HAP-1 (cell line): ENCODE measurements at regions not wholly inside any gene's neighbourhood (a gene's known extent, or its start where the extent isn't known, plus 50 kb on each side); places are given as distances from the start of the nearest gene placed in this dataset.
A peak's percentile ranks its signal among the peaks of the same experiment; 100 is the strongest.

ENCODE experiments used
- DNase-seq, 2 experiments: peaks; one replicate each; pipeline ENCODE4 v3.0.0-alpha.2; 2016 to 2020; ENCODE audit warnings: low spot score in 2 of 2
- H3K27me3 ChIP-seq: fragments of 250-450 bp; sonication (Bioruptor Pico); 2 replicates; pipeline ENCODE4 v1.5.1; 2020; ENCODE audit warnings: low read depth, mild to moderate bottlenecking, moderate library complexity
- H3K36me3 ChIP-seq: fragments of 250-450 bp; sonication (Bioruptor Pico); replicated peaks from 2 replicates; pipeline ENCODE4 v1.5.1; 2020; ENCODE audit warnings: mild to moderate bottlenecking
- H3K4me1 ChIP-seq: fragments of 250-450 bp; sonication (Bioruptor Pico); 2 replicates; pipeline ENCODE4 v1.5.1; 2020; ENCODE audit warnings: mild to moderate bottlenecking
- H3K4me3 ChIP-seq: fragments of 250-450 bp; sonication (Bioruptor Pico); 2 replicates; pipeline ENCODE4 v1.5.1; 2020; ENCODE audit warnings: mild to moderate bottlenecking, moderate library complexity
- H3K9me3 ChIP-seq: fragments of 250-450 bp; sonication (Bioruptor Pico); 2 replicates; pipeline ENCODE4 v1.5.1; 2020; ENCODE audit warnings: mild to moderate bottlenecking, moderate library complexity
- in situ Hi-C: fragments of 300-500 bp; cut with MboI; formaldehyde crosslinking; loops from 3 replicates; pipeline ENCODE4 v1.14.3; 2020; ENCODE audit warnings: low sequenced_read_pairs, inconsistent platforms, mixed read lengths

GRCh38 chr4:174141876-174142275, 141.6 kb downstream of the FBXO8 start:
- H3K9me3 ChIP-seq = no peaks in the 10 kb centered on the region
- no peaks in the 10 kb centered on the region for H3K4me1 ChIP-seq
- H3K36me3 ChIP-seq = no peaks in the 10 kb centered on the region
- no peak overlapping the region for H3K4me3 ChIP-seq
- DNase-seq = no peak
- 0 out of 2 replicates have a peak, but pooled peaks cover 4% of the 10 kb centered on the region for H3K27me3 ChIP-seq
- in situ Hi-C loops = no loop called here

- in situ Hi-C loops = no loop called here
- DNase-seq = no peak
- H3K9me3 ChIP-seq = no peaks in the 10 kb centered on the region
- H3K4me1 ChIP-seq = no peaks in the 10 kb centered on the region
- H3K36me3 ChIP-seq = no peaks in the 10 kb centered on the region
- H3K27me3 ChIP-seq = no peaks in the 10 kb centered on the region
- no peak overlapping the region for H3K4me3 ChIP-seq
These were observed 144.9 kb downstream of the FBXO8 start for GRCh38 chr4:174138616-174139015.

GRCh38 chr4:174137698-174138097, 145.8 kb downstream of the FBXO8 start:
- no peaks in the 10 kb centered on the region for H3K27me3 ChIP-seq
- H3K36me3 ChIP-seq = no peaks in the 10 kb centered on the region
- no peaks in the 10 kb centered on the region for H3K4me1 ChIP-seq
- H3K9me3 ChIP-seq = no peaks in the 10 kb centered on the region
- H3K4me3 ChIP-seq = no peak overlapping the region
- DNase-seq = no peak
- in situ Hi-C loops = no loop called here

GRCh38 chr4:174135936-174136406, 147.5 kb downstream of the FBXO8 start:
- DNase-seq = no peak
- no peaks in the 10 kb centered on the region for H3K36me3 ChIP-seq
- in situ Hi-C loops = no loop called here
- H3K4me1 ChIP-seq = no peaks in the 10 kb centered on the region
- no peaks in the 10 kb centered on the region for H3K27me3 ChIP-seq
- H3K4me3 ChIP-seq = no peak overlapping the region
- no peaks in the 10 kb centered on the region for H3K9me3 ChIP-seq

GRCh38 chr4:174135530-174135929, 147.9 kb downstream of the FBXO8 start:
- H3K36me3 ChIP-seq = no peaks in the 10 kb centered on the region
- no peak for DNase-seq
- H3K4me1 ChIP-seq = no peaks in the 10 kb centered on the region
- H3K27me3 ChIP-seq = no peaks in the 10 kb centered on the region
- no peak overlapping the region for H3K4me3 ChIP-seq
- H3K9me3 ChIP-seq = no peaks in the 10 kb centered on the region
- in situ Hi-C loops = no loop called here

- Histone ChIP-seq H3K36me3 (no peaks in the 10 kb centered on the region), H3K4me3 (no peak overlapping the region)
- in situ Hi-C loops = no loop called here
These were observed 149.1 kb downstream of the FBXO8 start for GRCh38 chr4:174134361-174134760.

GRCh38 chr4:174133551-174133950, 149.9 kb downstream of the FBXO8 start:
- H3K36me3 ChIP-seq = no peaks in the 10 kb centered on the region
- no peak overlapping the region for H3K4me3 ChIP-seq
- no peaks in the 10 kb centered on the region for H3K9me3 ChIP-seq
- no peaks in the 10 kb centered on the region for H3K4me1 ChIP-seq
- in situ Hi-C loops = no loop called here
- no peaks in the 10 kb centered on the region for H3K27me3 ChIP-seq
- no peak for DNase-seq

More at GRCh38 chr4:174134361-174134760, 149.1 kb downstream of the FBXO8 start:
- no peaks in the 10 kb centered on the region for H3K9me3 ChIP-seq
- no peaks in the 10 kb centered on the region for H3K4me1 ChIP-seq
- H3K27me3 ChIP-seq = no peaks in the 10 kb centered on the region
- no peak for DNase-seq

GRCh38 chr4:174131901-174132300, 151.6 kb downstream of the FBXO8 start:
- no peaks in the 10 kb centered on the region for H3K4me1 ChIP-seq
- in situ Hi-C loops = no loop called here
- no peaks in the 10 kb centered on the region for H3K36me3 ChIP-seq
- peaks cover 4% of the 10 kb centered on the region for H3K27me3 ChIP-seq
- no peak for DNase-seq
- H3K4me3 ChIP-seq = no peak overlapping the region
- no peaks in the 10 kb centered on the region for H3K9me3 ChIP-seq

GRCh38 chr4:174122705-174123104, 160.8 kb downstream of the FBXO8 start:
- in situ Hi-C loops = no loop called here
- Histone ChIP-seq H3K4me1 (no peaks in the 10 kb centered on the region), H3K9me3 (no peaks in the 10 kb centered on the region), H3K4me3 (no peak overlapping the region), H3K27me3 (peaks cover 31% of the 10 kb centered on the region), H3K36me3 (no peaks in the 10 kb centered on the region)
- DNase-seq = no peak

GRCh38 chr4:174120446-174121295, 162.8 kb downstream of the FBXO8 start:
- Histone ChIP-seq H3K27me3 (peaks cover 37% of the 10 kb centered on the region), H3K36me3 (no peaks in the 10 kb centered on the region), H3K9me3 (no peaks in the 10 kb centered on the region), H3K4me1 (no peaks in the 10 kb centered on the region), H3K4me3 (peak overlapping the region; percentile 6)
- peak; percentile 69 to 72 for DNase-seq
- in situ Hi-C loops = no loop called here

- in situ Hi-C loops = no loop called here
These were observed 163.6 kb downstream of the FBXO8 start for GRCh38 chr4:174119830-174120229.

GRCh38 chr4:174119051-174119450, 164.4 kb downstream of the FBXO8 start:
- in situ Hi-C loops = no loop called here
- Histone ChIP-seq H3K36me3 (no peaks in the 10 kb centered on the region), H3K4me1 (no peaks in the 10 kb centered on the region), H3K4me3 (no peak overlapping the region), H3K27me3 (peaks cover 42% of the 10 kb centered on the region), H3K9me3 (no peaks in the 10 kb centered on the region)
- DNase-seq = no peak

More at GRCh38 chr4:174119830-174120229, 163.6 kb downstream of the FBXO8 start:
- no peaks in the 10 kb centered on the region for H3K9me3 ChIP-seq
- no peak overlapping the region for H3K4me3 ChIP-seq
- H3K4me1 ChIP-seq = no peaks in the 10 kb centered on the region
- peaks cover 38% of the 10 kb centered on the region for H3K27me3 ChIP-seq
- H3K36me3 ChIP-seq = no peaks in the 10 kb centered on the region
- DNase-seq = no peak

- no peak overlapping the region for H3K4me3 ChIP-seq
- no peaks in the 10 kb centered on the region for H3K4me1 ChIP-seq
- no peaks in the 10 kb centered on the region for H3K9me3 ChIP-seq
- no peak for DNase-seq
- in situ Hi-C loops = no loop called here
- no peaks in the 10 kb centered on the region for H3K36me3 ChIP-seq
- peaks cover 45% of the 10 kb centered on the region for H3K27me3 ChIP-seq
These were observed 165.3 kb downstream of the FBXO8 start for GRCh38 chr4:174118171-174118570.

- in situ Hi-C loops = no loop called here
- Histone ChIP-seq H3K27me3 (peaks cover 44% of the 10 kb centered on the region), H3K4me3 (no peak overlapping the region), H3K36me3 (no peaks in the 10 kb centered on the region), H3K9me3 (no peaks in the 10 kb centered on the region), H3K4me1 (no peaks in the 10 kb centered on the region)
- DNase-seq = no peak
These were observed 166.0 kb downstream of the FBXO8 start for GRCh38 chr4:174117445-174117844.
